ENCODE measurements at regions not wholly inside any gene's neighbourhood (a gene's known extent, or its start where the extent isn't known, plus 50 kb on each side); places are given as distances from the start of the nearest gene placed in this dataset.
"Not testable (repeated sequence)": the region's sequence is repeated elsewhere in the genome, so short reads cannot be mapped to it uniquely, and the experiment has no call there.

DNA sequence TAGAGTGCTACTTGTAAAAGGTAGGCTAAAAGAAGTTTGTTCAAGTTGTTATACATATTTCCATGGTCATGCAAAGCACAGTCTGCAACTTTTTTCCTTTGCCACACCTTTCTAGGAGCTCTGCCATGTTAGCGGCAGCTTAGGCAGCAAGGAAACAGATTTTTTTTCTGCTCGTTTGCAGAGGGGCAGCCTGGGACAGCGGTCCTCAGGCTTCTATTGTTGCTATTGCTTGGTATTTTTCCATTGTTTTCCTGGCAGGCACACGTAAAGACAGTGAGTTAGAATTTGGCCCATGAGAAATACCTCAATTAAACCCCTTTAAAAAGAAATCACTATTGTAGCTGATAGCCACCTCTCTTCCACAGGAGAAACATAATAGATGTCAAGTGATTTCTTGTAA lies 391.4 kb downstream of the SH2D1A start:
- Mint-ChIP-seq H3K9me3 (no peaks in the 10 kb centered on the region), H3K36me3 (no peaks in the 10 kb centered on the region), H3K4me3 (no peak overlapping the region), H3K4me1 (ENCODE audit: low read depth) (peaks cover 20% of the 10 kb centered on the region), H3K27me3 (no peaks in the 10 kb centered on the region), H3K27ac (no peak overlapping the region)
- CTCF ChIA-PET: no interaction called here
- intact Hi-C loops (cut with micrococcal nuclease): loop anchor here (10.0 kb wide), 2 partner anchors 333 to 523 kb away; no protein-coding TSS in a partner anchor
- POLR2A ChIA-PET: interaction anchor here (0.6 kb wide), 1 partner anchor 196 kb away, joined by 3 read pairs; no protein-coding TSS in a partner anchor
- no peak for DNase-seq

DNA sequence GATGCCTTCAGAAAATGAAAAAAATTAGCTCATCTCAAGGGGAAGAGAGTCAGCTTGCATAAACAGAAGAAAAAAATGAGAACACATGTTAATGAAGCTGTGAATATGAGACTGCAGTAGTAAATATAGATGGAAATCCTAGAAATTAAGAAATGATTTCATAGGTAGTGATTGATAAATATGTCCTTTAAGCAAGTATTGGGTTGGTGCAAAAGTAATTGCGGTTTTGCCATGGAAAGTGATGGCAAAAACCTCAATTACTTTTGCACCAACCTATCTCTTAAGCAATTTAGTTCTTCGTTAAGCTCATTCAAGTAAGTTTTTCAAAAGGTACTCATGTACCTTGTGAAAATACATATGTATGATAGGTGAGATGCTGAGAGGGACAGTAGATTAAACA lies 400.9 kb downstream of the SH2D1A start:
- H3K27me3 Mint-ChIP-seq: no peaks in the 10 kb centered on the region
- no peak overlapping the region for H3K4me3 Mint-ChIP-seq
- ChIA-PET CTCF (no interaction called here), POLR2A (no interaction called here)
- no peaks in the 10 kb centered on the region for H3K36me3 Mint-ChIP-seq
- no peak for DNase-seq
- H3K27ac Mint-ChIP-seq: no peak overlapping the region
- intact Hi-C loops (cut with micrococcal nuclease): no loop called here
- no peaks in the 10 kb centered on the region for H3K4me1 Mint-ChIP-seq (ENCODE audit: low read depth)
- H3K9me3 Mint-ChIP-seq: no peaks in the 10 kb centered on the region

DNA sequence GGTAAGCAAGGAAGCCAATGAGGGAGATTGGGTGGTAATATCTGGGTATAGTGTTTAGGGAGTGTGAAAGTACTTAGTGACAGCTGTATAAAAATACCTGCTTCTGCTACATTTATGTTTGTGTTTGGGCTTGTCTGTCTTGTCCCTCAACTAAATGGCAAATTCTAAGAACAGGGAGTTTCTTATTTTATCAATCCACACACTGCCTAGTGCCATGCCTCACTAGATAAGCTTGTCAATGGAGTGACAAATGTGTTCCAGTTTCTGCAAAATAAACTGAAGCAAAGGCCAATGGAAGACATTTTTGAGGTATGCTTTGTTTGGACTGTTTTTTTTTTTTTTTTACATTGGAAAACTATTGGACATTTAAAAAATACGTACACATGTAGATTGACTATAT lies 418.0 kb downstream of the SH2D1A start:
- no peak overlapping the region for H3K4me3 Mint-ChIP-seq
- intact Hi-C loops (cut with micrococcal nuclease): no loop called here
- ChIA-PET CTCF (no interaction called here), POLR2A (no interaction called here)
- DNase-seq: no peak
- no peaks in the 10 kb centered on the region for H3K9me3 Mint-ChIP-seq
- H3K27me3 Mint-ChIP-seq: no peaks in the 10 kb centered on the region
- H3K4me1 Mint-ChIP-seq (ENCODE audit: low read depth): no peaks in the 10 kb centered on the region
- no peaks in the 10 kb centered on the region for H3K36me3 Mint-ChIP-seq
- no peak overlapping the region for H3K27ac Mint-ChIP-seq

DNA sequence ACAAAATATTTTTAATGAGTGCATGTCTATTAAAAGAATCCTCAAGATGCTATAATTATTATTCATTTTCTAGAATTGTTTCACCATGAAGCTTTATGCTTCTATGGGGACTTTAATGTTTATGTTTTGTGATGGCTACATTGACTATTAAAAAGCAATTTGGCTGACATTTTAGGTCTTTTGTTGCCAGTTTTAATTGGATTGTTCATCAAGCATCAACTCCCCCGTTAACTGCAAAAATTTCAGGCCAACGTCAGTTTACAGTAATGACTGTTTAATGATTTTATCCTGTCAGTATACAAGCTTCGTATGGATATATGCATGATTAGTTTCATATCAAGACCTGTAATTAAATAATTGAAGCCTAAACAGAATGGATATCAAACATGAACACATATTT lies 422.8 kb downstream of the SH2D1A start:
- no peak overlapping the region for H3K4me3 Mint-ChIP-seq
- ChIA-PET CTCF (interaction anchor here (0.6 kb wide), 1 partner anchor 649 kb away, joined by 3 read pairs; no protein-coding TSS in a partner anchor), POLR2A (no interaction called here)
- no peaks in the 10 kb centered on the region for H3K27me3 Mint-ChIP-seq
- intact Hi-C loops (cut with micrococcal nuclease): no loop called here
- DNase-seq: no peak
- no peaks in the 10 kb centered on the region for H3K9me3 Mint-ChIP-seq
- H3K36me3 Mint-ChIP-seq: no peaks in the 10 kb centered on the region
- H3K4me1 Mint-ChIP-seq (ENCODE audit: low read depth): no peaks in the 10 kb centered on the region
- H3K27ac Mint-ChIP-seq: no peak overlapping the region

DNA sequence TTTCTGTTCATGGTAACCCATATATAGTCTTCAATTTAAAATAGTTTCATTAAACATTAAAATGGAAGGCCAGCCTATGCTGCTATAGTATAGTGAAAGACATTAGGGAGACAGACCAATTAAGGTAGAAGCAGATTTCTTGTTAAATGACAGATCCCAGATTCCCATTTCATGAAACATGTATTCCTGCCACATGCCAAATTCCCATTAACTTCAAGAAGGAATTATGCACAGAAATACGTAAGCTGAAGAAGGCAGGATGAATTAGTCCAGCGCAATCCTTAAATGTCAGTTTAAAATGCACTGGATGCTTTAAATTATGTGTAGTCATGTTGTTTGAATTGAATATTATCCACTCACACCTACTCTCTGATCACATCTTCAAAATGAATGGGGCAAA lies 424.9 kb downstream of the SH2D1A start:
- Mint-ChIP-seq H3K4me3 (no peak overlapping the region), H3K4me1 (ENCODE audit: low read depth) (no peaks in the 10 kb centered on the region), H3K36me3 (no peaks in the 10 kb centered on the region), H3K27ac (no peak overlapping the region), H3K27me3 (no peaks in the 10 kb centered on the region), H3K9me3 (no peaks in the 10 kb centered on the region)
- POLR2A ChIA-PET: no interaction called here
- intact Hi-C loops (cut with micrococcal nuclease): no loop called here
- CTCF ChIA-PET: no interaction called here
- DNase-seq: no peak

DNA sequence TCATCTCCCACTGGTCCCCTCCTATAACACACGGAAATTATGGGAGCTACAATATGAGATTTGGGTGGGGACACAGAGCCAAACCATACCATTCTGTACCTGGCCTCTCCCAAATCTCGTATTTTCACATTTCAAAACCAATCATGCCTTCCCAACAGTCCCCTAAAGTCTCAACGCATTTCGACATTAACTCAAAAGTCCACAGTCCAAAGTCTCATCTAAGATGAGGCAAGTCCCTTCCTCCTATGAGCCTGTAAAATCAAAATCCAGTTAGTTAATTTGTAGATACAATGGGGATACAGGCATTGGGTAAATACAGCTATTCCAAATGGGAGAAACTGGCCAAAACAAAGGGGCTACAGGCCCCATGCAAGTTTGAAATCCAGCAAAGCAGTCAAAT lies 441.9 kb downstream of the SH2D1A start:
- H3K4me3 Mint-ChIP-seq; CTCF ChIA-PET; intact Hi-C loops (cut with micrococcal nuclease); H3K36me3 Mint-ChIP-seq; H3K27me3 Mint-ChIP-seq; H3K4me1 Mint-ChIP-seq (ENCODE audit: low read depth); H3K9me3 Mint-ChIP-seq; DNase-seq; H3K27ac Mint-ChIP-seq; POLR2A ChIA-PET: not testable (repeated sequence)

DNA sequence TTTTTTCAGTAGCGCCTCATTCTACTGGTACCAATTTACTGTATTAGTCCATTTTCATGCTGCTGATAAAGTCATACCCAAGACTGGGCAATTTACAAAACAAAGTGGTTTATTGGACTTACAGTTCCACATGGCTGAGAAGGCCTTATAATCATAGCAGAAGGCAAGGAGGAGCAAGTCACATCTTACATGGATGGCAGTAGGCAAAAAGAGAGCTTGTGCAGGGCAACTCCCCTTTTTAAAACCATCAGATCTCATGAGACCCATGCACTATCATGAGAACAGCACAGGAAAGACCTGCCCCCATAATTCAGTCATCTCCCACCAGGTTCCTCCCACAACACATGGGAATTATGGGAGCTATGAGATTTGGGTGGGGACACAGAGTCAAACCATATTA lies 443.5 kb downstream of the SH2D1A start:
- POLR2A ChIA-PET; intact Hi-C loops (cut with micrococcal nuclease); H3K36me3 Mint-ChIP-seq; H3K4me3 Mint-ChIP-seq; CTCF ChIA-PET; DNase-seq; H3K4me1 Mint-ChIP-seq (ENCODE audit: low read depth); H3K27me3 Mint-ChIP-seq; H3K27ac Mint-ChIP-seq; H3K9me3 Mint-ChIP-seq: not testable (repeated sequence)

DNA sequence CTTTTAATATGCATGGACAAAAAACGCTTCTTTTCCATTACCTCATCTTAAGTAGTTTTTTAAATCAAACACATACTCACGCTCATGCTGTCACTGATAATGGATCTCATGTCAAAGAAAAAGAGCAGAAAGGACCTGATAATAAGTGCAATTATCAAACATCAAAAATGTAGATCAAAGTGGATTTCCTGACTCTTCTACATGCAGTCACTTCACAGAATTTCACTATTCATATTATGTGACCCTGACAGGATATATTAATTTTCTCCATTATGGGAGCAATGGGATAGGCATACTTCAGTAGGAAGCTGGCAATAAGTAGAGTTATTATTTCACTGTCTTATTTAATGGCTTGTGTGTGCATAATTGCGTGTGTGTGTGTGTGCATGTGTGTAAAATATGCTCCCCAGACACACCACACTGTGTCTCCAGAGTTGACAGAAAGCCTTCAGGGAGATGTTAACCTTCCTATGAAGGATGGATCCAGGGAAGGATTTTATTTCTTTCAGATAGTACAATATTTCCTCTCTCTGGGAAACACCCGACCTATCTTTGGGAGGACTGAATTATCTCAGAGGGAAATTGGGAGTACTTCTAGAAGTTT lies 445.2 kb downstream of the SH2D1A start:
- ChIA-PET CTCF (no interaction called here), POLR2A (no interaction called here)
- H3K27ac Mint-ChIP-seq: no peak overlapping the region

DNA sequence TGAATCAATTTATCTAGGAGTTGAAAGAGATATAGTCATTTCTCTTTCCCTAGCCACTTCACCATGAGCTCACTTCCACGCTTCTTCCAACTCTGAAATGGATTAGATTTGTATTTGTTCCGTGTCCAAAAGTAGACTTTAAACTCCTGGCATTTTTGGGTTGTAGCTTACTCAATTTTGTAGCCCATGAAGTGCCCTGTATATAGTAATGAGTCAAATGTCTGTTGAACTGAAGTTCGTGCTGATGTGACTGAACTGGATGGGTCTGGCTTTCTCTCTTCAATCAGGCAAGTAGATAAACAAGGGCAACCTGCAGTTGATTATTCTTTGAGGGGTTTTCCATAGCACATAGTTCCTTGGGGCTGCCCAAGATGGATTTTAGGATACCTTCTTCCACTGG lies 450.6 kb downstream of the SH2D1A start:
- no peak for DNase-seq
- intact Hi-C loops (cut with micrococcal nuclease): no loop called here
- no peaks in the 10 kb centered on the region for H3K36me3 Mint-ChIP-seq
- H3K27ac Mint-ChIP-seq: no peak overlapping the region
- no peaks in the 10 kb centered on the region for H3K4me1 Mint-ChIP-seq (ENCODE audit: low read depth)
- ChIA-PET POLR2A (no interaction called here), CTCF (no interaction called here)
- no peak overlapping the region for H3K4me3 Mint-ChIP-seq
- peaks cover 17% of the 10 kb centered on the region for H3K9me3 Mint-ChIP-seq
- no peaks in the 10 kb centered on the region for H3K27me3 Mint-ChIP-seq

More for the DNA sequence above, 445.2 kb downstream of the SH2D1A start:
- peaks cover 8% of the 10 kb centered on the region for H3K9me3 Mint-ChIP-seq
- no peak overlapping the region for H3K4me3 Mint-ChIP-seq
- no peaks in the 10 kb centered on the region for H3K36me3 Mint-ChIP-seq
- no peaks in the 10 kb centered on the region for H3K4me1 Mint-ChIP-seq (ENCODE audit: low read depth)
- DNase-seq: no peak
- intact Hi-C loops (cut with micrococcal nuclease): no loop called here
- peaks cover 1% of the 10 kb centered on the region for H3K27me3 Mint-ChIP-seq

DNA sequence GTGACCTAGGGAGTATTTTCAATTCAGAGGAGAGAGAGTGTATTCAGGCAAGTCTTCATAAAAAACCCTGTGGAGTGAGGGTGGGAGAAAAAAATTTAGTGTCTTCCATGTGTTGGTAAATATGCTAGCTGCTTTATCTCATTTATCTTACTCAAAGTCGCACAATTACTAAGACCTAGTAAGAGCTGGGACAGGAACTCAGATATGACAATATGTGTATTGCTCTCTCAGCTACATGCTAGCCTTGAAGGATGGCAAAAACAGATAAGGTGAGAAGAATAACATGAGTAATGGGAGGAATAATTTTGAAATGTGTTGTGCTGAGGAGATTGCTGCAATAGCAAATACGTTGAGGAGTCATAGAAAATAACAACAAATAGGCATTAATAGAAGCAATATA lies 458.6 kb downstream of the SH2D1A start:
- ChIA-PET POLR2A (no interaction called here), CTCF (no interaction called here)
- intact Hi-C loops (cut with micrococcal nuclease): no loop called here
- H3K9me3 Mint-ChIP-seq: peaks cover 21% of the 10 kb centered on the region
- no peaks in the 10 kb centered on the region for H3K36me3 Mint-ChIP-seq
- H3K4me1 Mint-ChIP-seq (ENCODE audit: low read depth): no peaks in the 10 kb centered on the region
- no peaks in the 10 kb centered on the region for H3K27me3 Mint-ChIP-seq
- no peak for DNase-seq
- H3K4me3 Mint-ChIP-seq: no peak overlapping the region
- no peak overlapping the region for H3K27ac Mint-ChIP-seq

DNA sequence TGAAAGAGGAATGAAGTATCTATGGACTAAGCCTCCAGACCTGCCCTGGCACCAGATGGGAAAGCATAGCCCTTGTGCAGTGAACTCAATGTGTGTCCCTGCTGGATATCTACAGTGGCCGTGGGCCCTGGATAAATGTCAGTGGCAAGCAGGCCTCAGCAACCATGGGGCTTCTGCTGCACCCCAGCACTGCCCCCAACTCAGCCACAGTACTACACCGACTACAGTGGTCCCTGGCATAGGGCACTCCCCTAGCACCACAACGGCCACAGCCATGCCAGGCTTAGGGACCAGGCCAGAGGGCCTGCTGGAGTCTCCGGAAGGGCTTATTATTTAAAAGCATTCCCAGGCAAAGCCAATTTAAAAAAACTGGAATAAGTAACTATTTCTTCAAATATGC lies 459.1 kb downstream of the SH2D1A start:
- Mint-ChIP-seq H3K27me3 (no peaks in the 10 kb centered on the region), H3K9me3 (peaks cover 19% of the 10 kb centered on the region), H3K4me1 (ENCODE audit: low read depth) (no peaks in the 10 kb centered on the region), H3K36me3 (no peaks in the 10 kb centered on the region), H3K27ac (no peak overlapping the region), H3K4me3 (no peak overlapping the region)
- DNase-seq: no peak
- CTCF ChIA-PET: no interaction called here
- intact Hi-C loops (cut with micrococcal nuclease): no loop called here
- POLR2A ChIA-PET: no interaction called here

DNA sequence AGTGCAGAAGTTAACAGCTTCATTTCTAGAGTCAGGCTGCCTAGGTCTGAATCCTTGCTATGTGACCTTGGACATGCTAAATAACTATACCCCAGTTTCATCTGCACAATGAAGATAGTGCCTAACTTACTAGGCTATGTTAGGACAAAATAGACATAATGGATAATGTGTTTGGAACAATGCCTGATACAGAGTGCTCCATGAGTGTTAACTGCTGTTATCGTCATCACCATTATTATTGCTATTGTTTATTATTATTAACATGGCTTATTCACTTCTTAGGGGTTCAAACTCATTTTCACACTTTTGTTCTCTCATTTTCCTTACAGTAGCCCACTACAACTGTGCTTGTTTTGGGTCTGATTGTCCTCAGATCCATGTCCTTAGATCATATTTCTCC lies 467.7 kb downstream of the SH2D1A start:
- H3K4me1 Mint-ChIP-seq (ENCODE audit: low read depth): no peaks in the 10 kb centered on the region
- intact Hi-C loops (cut with micrococcal nuclease): no loop called here
- POLR2A ChIA-PET: no interaction called here
- no peaks in the 10 kb centered on the region for H3K36me3 Mint-ChIP-seq
- DNase-seq: no peak
- no peaks in the 10 kb centered on the region for H3K9me3 Mint-ChIP-seq
- no peak overlapping the region for H3K4me3 Mint-ChIP-seq
- CTCF ChIA-PET: no interaction called here
- H3K27me3 Mint-ChIP-seq: no peaks in the 10 kb centered on the region
- no peak overlapping the region for H3K27ac Mint-ChIP-seq

DNA sequence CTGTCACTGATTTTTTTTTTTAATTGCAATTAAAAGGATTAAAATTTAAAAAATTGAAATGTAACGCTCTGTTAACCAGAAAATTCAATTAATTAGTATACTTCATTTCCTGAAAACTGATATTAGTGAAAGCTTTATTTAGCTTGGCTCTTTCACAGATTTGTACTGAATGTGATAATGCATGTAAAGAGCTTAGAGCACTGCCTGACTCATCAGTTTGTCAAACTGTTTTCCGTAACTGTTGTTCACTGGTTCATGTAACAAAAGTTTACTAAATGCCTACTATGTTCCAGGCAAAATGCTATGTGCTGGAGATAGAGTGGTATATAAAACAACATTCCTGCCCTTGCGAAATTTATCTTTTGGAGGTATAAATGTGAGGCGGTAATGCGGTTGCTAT lies 471.7 kb downstream of the SH2D1A start:
- ChIA-PET POLR2A (no interaction called here), CTCF (no interaction called here)
- DNase-seq: no peak
- no peaks in the 10 kb centered on the region for H3K36me3 Mint-ChIP-seq
- H3K4me1 Mint-ChIP-seq (ENCODE audit: low read depth): no peaks in the 10 kb centered on the region
- no peaks in the 10 kb centered on the region for H3K9me3 Mint-ChIP-seq
- H3K27me3 Mint-ChIP-seq: no peaks in the 10 kb centered on the region
- no peak overlapping the region for H3K4me3 Mint-ChIP-seq
- no peak overlapping the region for H3K27ac Mint-ChIP-seq
- intact Hi-C loops (cut with micrococcal nuclease): no loop called here

DNA sequence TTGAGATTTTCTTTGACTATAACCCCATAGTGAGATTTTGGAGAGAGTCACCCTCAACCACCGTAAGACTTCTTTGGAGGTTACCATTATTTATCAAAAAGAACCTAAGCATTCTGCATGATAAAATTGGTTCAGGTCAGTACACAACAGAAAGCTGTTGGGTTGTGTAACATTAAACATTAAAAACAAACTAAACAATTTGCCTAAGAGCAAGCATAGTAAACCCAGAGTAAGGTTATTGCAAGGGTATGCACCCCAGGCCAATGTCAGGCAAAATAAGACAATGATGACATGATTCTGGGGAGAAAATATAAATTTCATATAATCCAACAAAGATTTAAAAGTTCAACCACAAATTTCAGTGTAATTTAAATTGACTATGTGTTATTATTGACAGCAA lies 472.4 kb downstream of the SH2D1A start:
- no peak overlapping the region for H3K4me3 Mint-ChIP-seq

More for the DNA sequence above, 472.4 kb downstream of the SH2D1A start:
- ChIA-PET POLR2A (no interaction called here), CTCF (no interaction called here)
- H3K4me1 Mint-ChIP-seq (ENCODE audit: low read depth): no peaks in the 10 kb centered on the region
- H3K9me3 Mint-ChIP-seq: no peaks in the 10 kb centered on the region
- DNase-seq: no peak
- no peaks in the 10 kb centered on the region for H3K36me3 Mint-ChIP-seq
- no peaks in the 10 kb centered on the region for H3K27me3 Mint-ChIP-seq
- no peak overlapping the region for H3K27ac Mint-ChIP-seq
- intact Hi-C loops (cut with micrococcal nuclease): no loop called here
